Brain microvascular endothelial cell (primary cell): ENCODE measurements at regions not wholly inside any gene's neighbourhood (a gene's known extent, or its start where the extent isn't known, plus 50 kb on each side); places are given as distances from the start of the nearest gene placed in this dataset.

Experiments used
- DNase-seq: peaks from one replicate; pipeline ENCODE4 v3.0.0-alpha.2; 2020
- H3K27ac ChIP-seq: fragments of 250-450 bp; sonication (Bioruptor Pico); 2 replicates; pipeline ENCODE4 v1.5.1; 2020; ENCODE audit warnings: mild to moderate bottlenecking, moderate library complexity
- H3K27me3 ChIP-seq: fragments of 250-450 bp; sonication (Bioruptor Pico); replicated peaks from 2 replicates; pipeline ENCODE4 v1.5.1; 2020; ENCODE audit warnings: mild to moderate bottlenecking
- H3K36me3 ChIP-seq: fragments of 250-450 bp; sonication (Bioruptor Pico); replicated peaks from 2 replicates; pipeline ENCODE4 v1.5.1; 2020; ENCODE audit warnings: mild to moderate bottlenecking
- H3K4me3 ChIP-seq: 2 replicates; pipeline ENCODE4 v1.5.1; 2011; ENCODE audit warnings: low read depth, mild to moderate bottlenecking, control low read depth, low read length, moderate library complexity
- in situ Hi-C: cut with HindIII; loops from 2 replicates; pipeline ENCODE4 v1.10.0; 2017; ENCODE audit warnings: low sequenced_read_pairs, low pct_ligation_motif_present
- TF ChIP-seq, protein P1 (sequence below): IDR thresholded peaks from 2 replicates; pipeline ENCODE4 v1.5.1; 2011; ENCODE audit warnings: low read depth, mild to moderate bottlenecking, moderate library complexity, low read length, control low read depth, inconsistent platforms; ENCODE audit errors: missing control alignments

GRCh38 chr2:150554046-150554445 lies 66.6 kb upstream of the RND3 start:
- DNase-seq: no peak
- Histone ChIP-seq H3K4me3 (no peak overlapping the region), H3K36me3 (no peaks in the 10 kb centered on the region), H3K27me3 (no peaks in the 10 kb centered on the region), H3K27ac (no peak overlapping the region)
- in situ Hi-C loops: no loop called here
- TF ChIP-seq, protein P1, sequence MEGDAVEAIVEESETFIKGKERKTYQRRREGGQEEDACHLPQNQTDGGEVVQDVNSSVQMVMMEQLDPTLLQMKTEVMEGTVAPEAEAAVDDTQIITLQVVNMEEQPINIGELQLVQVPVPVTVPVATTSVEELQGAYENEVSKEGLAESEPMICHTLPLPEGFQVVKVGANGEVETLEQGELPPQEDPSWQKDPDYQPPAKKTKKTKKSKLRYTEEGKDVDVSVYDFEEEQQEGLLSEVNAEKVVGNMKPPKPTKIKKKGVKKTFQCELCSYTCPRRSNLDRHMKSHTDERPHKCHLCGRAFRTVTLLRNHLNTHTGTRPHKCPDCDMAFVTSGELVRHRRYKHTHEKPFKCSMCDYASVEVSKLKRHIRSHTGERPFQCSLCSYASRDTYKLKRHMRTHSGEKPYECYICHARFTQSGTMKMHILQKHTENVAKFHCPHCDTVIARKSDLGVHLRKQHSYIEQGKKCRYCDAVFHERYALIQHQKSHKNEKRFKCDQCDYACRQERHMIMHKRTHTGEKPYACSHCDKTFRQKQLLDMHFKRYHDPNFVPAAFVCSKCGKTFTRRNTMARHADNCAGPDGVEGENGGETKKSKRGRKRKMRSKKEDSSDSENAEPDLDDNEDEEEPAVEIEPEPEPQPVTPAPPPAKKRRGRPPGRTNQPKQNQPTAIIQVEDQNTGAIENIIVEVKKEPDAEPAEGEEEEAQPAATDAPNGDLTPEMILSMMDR: no peak

DNA sequence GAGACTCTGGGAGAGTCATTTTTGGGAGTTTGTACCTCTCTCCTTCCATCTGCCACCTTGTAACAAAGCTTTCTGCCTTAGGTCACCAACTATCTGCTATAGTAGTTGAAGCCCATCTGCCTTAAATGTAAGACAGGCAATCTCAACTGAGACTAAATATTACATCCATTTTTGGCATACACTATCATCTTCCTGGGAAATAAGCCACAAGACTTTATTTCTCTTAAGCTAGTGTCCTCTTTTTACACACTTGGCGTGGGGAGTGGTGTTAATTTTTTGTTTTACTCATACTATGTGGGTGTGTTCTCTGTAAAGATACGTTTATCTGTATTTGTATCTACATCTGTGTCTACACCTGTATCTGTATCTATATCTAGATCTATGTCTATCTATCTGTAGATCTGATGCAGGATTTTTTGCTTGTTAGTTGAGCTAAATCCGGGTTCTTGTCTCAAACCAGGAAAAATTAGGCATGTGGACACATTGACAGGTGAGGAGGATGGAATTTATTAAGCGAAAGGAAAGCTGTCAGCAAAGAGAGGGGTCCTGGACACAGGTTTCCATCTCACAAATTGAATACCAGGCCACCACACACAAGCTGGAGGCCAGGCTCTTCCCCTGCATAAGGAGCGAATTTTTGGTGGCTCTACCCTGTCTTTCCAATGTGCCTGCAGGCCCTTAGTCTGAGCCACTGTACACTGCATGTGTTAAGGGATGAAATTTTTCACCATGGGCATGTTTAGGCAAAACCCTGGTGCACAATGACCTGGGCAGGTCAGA lies 64.8 kb upstream of the RND3 start:
- TF ChIP-seq, protein P1: no peak
- in situ Hi-C loops: no loop called here
- DNase-seq: no peak
- Histone ChIP-seq H3K4me3 (no peak overlapping the region), H3K27me3 (no peaks in the 10 kb centered on the region), H3K36me3 (no peaks in the 10 kb centered on the region), H3K27ac (no peak overlapping the region)

DNA sequence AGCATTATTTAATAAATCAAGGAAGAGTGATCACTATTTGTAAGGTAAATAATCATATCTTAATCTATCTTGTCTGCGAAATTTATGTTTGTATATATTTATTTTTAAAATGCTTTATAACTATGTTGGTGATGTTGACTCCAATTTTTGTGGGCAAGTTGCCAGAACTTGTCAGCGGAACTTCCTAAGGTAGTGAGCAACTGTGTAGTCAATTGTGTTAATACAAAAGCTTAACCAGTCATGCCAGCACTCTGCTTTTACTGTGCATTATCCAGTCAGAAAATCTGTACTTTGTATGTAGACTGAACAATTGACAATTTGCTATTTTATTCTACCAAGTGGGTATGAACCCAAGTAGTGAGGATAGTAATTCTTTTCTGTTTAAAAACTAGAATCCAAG lies 61.9 kb upstream of the RND3 start:
- TF ChIP-seq, protein P1: no peak
- H3K27me3 ChIP-seq: no peaks in the 10 kb centered on the region
- in situ Hi-C loops: no loop called here
- H3K36me3 ChIP-seq: no peaks in the 10 kb centered on the region
- H3K27ac ChIP-seq: no peak overlapping the region
- no peak for DNase-seq
- no peak overlapping the region for H3K4me3 ChIP-seq

GRCh38 chr2:150548527-150548926 lies 61.1 kb upstream of the RND3 start:
- TF ChIP-seq, protein P1: peak; percentile 68
- DNase-seq: no peak
- in situ Hi-C loops: no loop called here
- Histone ChIP-seq H3K36me3 (no peaks in the 10 kb centered on the region), H3K27ac (no peak overlapping the region), H3K4me3 (no peak overlapping the region), H3K27me3 (no peaks in the 10 kb centered on the region)

DNA sequence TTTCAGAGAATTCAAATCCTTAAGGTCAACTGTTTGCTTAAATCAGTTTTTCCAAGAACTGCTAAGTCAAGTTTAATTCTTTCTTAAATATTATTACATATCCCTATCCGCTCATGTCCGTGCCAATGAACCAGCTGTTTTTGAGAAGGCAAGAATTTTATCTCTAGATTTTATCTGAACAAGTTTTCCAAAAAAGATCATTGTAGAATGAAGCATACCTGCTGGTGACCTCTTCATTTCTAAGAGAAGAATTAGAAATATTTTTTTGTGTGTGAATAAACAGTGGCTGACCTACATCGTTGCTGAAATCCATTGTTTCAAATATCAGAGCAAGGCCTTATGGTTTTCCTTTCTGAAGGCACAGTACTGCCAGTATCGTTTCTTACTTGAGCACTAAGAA lies 58.4 kb upstream of the RND3 start:
- H3K27ac ChIP-seq: no peak overlapping the region
- no peak overlapping the region for H3K4me3 ChIP-seq
- TF ChIP-seq, protein P1: no peak
- no peaks in the 10 kb centered on the region for H3K36me3 ChIP-seq
- DNase-seq: no peak
- in situ Hi-C loops: no loop called here
- H3K27me3 ChIP-seq: no peaks in the 10 kb centered on the region

GRCh38 chr2:150544731-150545130 lies 57.3 kb upstream of the RND3 start:
- DNase-seq: no peak
- H3K27me3 ChIP-seq: no peaks in the 10 kb centered on the region
- H3K27ac ChIP-seq: no peak overlapping the region
- H3K36me3 ChIP-seq: no peaks in the 10 kb centered on the region
- TF ChIP-seq, protein P1: no peak
- in situ Hi-C loops: no loop called here
- H3K4me3 ChIP-seq: no peak overlapping the region
